Endothelial cell of umbilical vein (primary cell): ENCODE measurements at regions not wholly inside any gene's neighbourhood (a gene's known extent, or its start where the extent isn't known, plus 50 kb on each side); places are given as distances from the start of the nearest gene placed in this dataset.

Experiments
- CTCF ChIP-seq, 2 donors: IDR thresholded peaks; 1 replicate in 1 of 2; 2 replicates in 1 of 2; pipeline ENCODE4 v1.5.1; 2011; ENCODE audit warnings: low read length in 2 of 2, mild to moderate bottlenecking in 2 of 2, moderate library complexity in 2 of 2, control low read depth in 1 of 2, inconsistent platforms in 1 of 2, low read depth in 1 of 2; ENCODE audit not compliant: insufficient read depth in 1 of 2; ENCODE audit errors: extremely low read depth in 1 of 2
- MAX ChIP-seq: IDR thresholded peaks from 2 replicates; pipeline ENCODE4 v1.6.1; 2011; ENCODE audit not compliant: insufficient read depth, insufficient read length
- MYC ChIP-seq: IDR thresholded peaks from one replicate; pipeline ENCODE4 v1.6.1; 2011; ENCODE audit warnings: mild to moderate bottlenecking, low read depth, low read length
- POLR2A ChIP-seq: IDR thresholded peaks from 2 replicates; pipeline ENCODE4 v1.6.1; 2012; ENCODE audit warnings: low read depth, mild to moderate bottlenecking, control low read depth, low read length
- POLR2AphosphoS5 ChIP-seq: IDR thresholded peaks from 2 replicates; pipeline ENCODE4 v1.6.1; 2012; ENCODE audit warnings: low read depth, mild to moderate bottlenecking, control low read depth, low read length, moderate library complexity; ENCODE audit not compliant: insufficient read depth

- TF ChIP-seq POLR2AphosphoS5 (no peak), MAX (no peak), POLR2A (no peak), CTCF (IDR thresholded peaks at IDR 0.05; ENCODE audit: extremely low read depth in 1 of 2, insufficient read depth in 1 of 2, low read depth in 1 of 2, low read length in 2 of 2) (no peak), MYC (no peak)
Observed at GRCh38 chr4:11724731-11725130, 296.0 kb upstream of the HS3ST1 start.
